Type B pancreatic cell (in vitro differentiated cells): ENCODE measurements at regions not wholly inside any gene's neighbourhood (a gene's known extent, or its start where the extent isn't known, plus 50 kb on each side); places are given as distances from the start of the nearest gene placed in this dataset.

Source experiments
- DNase-seq: peaks from one replicate; pipeline ENCODE4 v3.0.0; 2021; ENCODE audit warnings: mixed read lengths; ENCODE audit not compliant: unreplicated experiment; ENCODE audit errors: extremely low spot score
- H3K27ac Mint-ChIP-seq: 2 replicates; pipeline ENCODE4 v1.8.0; 2021; ENCODE audit warnings: mild to moderate bottlenecking, mixed read lengths
- H3K27me3 Mint-ChIP-seq: 2 replicates; pipeline ENCODE4 v1.8.0; 2021; ENCODE audit warnings: mixed read lengths
- H3K36me3 Mint-ChIP-seq: 2 replicates; pipeline ENCODE4 v1.8.0; 2021; ENCODE audit warnings: mixed read lengths
- H3K4me1 Mint-ChIP-seq: one replicate; pipeline ENCODE4 v1.8.0; 2021; ENCODE audit warnings: mixed read lengths; ENCODE audit not compliant: unreplicated experiment
- H3K4me3 Mint-ChIP-seq: 2 replicates; pipeline ENCODE4 v1.8.0; 2021; ENCODE audit warnings: mild to moderate bottlenecking, mixed read lengths
- H3K9me3 Mint-ChIP-seq: 2 replicates; pipeline ENCODE4 v1.8.0; 2021; ENCODE audit warnings: mixed read lengths
- TF ChIP-seq, protein P1 (sequence below): fragments of 200-600 bp; sonication (generic); conservative IDR thresholded peaks from 2 replicates; pipeline ENCODE4 v1.5.0; 2021; ENCODE audit warnings: antibody characterized with exemption, mild to moderate bottlenecking

DNA sequence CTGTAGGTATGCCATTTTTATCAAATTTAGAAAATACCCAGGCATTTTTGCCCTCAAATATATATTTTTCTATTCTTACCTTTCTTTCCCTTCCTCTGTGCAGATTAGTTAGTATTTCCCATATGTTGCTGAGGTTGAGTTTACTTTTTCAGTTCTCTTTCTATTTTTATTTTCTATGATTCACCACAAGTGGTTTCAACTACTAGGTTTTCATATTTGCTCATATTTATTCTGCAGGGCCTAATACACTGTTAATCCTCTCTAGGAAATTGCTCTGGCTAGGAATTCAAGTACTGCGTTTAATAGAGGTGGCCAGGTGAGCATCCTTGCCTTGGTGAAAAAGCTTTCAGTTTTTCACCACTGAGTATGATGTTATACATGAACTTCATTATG lies 1535.3 kb upstream of the PCDH10 start:
- Mint-ChIP-seq H3K4me3 (no peak overlapping the region), H3K9me3 (no peaks in the 10 kb centered on the region), H3K36me3 (no peaks in the 10 kb centered on the region), H3K27ac (no peak overlapping the region), H3K4me1 (no peaks in the 10 kb centered on the region), H3K27me3 (no peaks in the 10 kb centered on the region)
- DNase-seq, result no peak
- TF ChIP-seq, protein P1, sequence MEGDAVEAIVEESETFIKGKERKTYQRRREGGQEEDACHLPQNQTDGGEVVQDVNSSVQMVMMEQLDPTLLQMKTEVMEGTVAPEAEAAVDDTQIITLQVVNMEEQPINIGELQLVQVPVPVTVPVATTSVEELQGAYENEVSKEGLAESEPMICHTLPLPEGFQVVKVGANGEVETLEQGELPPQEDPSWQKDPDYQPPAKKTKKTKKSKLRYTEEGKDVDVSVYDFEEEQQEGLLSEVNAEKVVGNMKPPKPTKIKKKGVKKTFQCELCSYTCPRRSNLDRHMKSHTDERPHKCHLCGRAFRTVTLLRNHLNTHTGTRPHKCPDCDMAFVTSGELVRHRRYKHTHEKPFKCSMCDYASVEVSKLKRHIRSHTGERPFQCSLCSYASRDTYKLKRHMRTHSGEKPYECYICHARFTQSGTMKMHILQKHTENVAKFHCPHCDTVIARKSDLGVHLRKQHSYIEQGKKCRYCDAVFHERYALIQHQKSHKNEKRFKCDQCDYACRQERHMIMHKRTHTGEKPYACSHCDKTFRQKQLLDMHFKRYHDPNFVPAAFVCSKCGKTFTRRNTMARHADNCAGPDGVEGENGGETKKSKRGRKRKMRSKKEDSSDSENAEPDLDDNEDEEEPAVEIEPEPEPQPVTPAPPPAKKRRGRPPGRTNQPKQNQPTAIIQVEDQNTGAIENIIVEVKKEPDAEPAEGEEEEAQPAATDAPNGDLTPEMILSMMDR, result no peak

DNA sequence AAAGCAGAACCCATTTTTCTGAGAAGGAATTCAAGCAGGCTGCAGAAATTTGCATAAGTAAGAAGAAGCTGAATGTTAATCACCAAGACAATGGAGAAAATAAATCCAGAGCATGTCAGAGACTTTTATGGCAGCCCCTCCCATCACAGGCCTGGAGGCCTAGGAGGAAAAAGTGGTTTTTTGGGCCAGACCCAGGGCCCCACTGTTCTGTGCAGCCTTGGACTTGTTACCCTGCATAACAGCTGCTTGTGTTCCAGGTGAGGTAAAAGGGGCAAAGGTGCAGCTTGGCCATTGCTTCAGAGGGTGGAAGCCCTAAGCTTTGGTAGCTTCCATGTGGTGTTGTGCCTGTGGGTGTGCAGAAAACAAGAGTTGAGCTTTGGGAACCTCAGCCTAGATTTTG lies 1516.2 kb upstream of the PCDH10 start:
- H3K4me1 Mint-ChIP-seq, result no peaks in the 10 kb centered on the region
- no peak for DNase-seq
- no peaks in the 10 kb centered on the region for H3K27me3 Mint-ChIP-seq
- peaks cover 13% of the 10 kb centered on the region for H3K9me3 Mint-ChIP-seq
- TF ChIP-seq, protein P1, result no peak
- no peak overlapping the region for H3K27ac Mint-ChIP-seq
- H3K4me3 Mint-ChIP-seq, result no peak overlapping the region
- no peaks in the 10 kb centered on the region for H3K36me3 Mint-ChIP-seq

DNA sequence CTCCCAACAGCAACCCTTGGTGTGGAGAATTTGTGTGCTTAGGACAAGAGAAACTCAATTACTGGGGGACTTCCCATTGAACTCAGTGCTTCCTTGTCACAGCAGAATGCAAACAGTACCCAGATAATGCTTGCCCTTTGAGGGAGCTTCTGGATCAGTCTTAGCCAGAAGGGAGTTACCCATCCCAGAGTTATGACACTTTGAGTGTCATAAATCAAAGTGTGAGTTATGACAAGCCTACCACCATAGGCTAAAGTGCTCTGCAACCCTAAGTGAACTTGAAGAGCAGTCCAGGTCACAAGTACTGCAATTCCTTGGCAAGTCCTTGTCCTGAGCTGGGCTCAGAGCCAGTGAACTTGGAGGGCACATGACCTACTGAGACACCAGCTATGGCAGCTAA lies 1513.9 kb upstream of the PCDH10 start:
- Mint-ChIP-seq H3K27ac (no peak overlapping the region), H3K36me3 (no peaks in the 10 kb centered on the region), H3K4me3 (no peak overlapping the region), H3K4me1 (no peaks in the 10 kb centered on the region), H3K9me3 (peaks cover 13% of the 10 kb centered on the region), H3K27me3 (no peaks in the 10 kb centered on the region)
- DNase-seq, result no peak
- TF ChIP-seq, protein P1, result no peak

DNA sequence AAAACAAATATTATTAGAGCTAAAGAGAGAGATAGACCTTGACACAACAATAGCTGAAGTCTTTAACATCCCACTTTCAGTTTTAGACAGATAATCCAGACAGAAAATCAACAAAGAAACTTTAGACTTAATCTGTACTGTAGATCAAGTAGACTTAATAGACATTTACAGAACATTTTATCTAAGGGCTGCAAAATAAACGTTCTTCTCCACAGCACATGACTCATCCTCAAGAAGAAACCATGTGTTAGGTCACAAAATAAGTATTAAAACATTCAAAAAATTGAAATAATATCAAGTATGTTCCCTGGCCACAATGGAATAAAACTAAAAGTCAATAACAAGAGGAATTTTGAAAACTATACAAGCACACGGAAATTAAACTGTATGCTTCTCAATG lies 1510.3 kb upstream of the PCDH10 start:
- no peak overlapping the region for H3K4me3 Mint-ChIP-seq
- no peaks in the 10 kb centered on the region for H3K36me3 Mint-ChIP-seq
- H3K9me3 Mint-ChIP-seq, result peaks cover 6% of the 10 kb centered on the region
- no peaks in the 10 kb centered on the region for H3K4me1 Mint-ChIP-seq
- no peak for DNase-seq
- no peak overlapping the region for H3K27ac Mint-ChIP-seq
- TF ChIP-seq, protein P1, result no peak
- no peaks in the 10 kb centered on the region for H3K27me3 Mint-ChIP-seq

DNA sequence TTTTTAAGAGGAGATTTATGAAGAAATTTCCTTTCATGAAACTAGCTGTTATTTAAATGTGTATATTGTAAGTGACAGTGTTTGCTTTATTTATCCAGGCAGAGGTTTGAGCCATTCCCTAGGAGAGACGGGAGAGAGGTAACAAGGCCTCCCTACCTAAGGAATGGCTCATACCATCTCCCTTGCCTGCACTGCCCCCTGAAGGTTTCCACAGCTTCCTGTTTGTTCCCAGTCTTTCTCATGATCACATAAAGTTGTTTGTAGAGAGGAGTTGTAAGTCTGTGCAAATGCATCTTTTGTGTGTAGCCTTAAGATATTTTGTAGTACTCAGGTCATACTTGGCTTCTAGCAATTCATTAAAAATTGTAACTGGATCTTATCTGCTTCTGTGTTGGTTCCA lies 1504.5 kb upstream of the PCDH10 start:
- Mint-ChIP-seq H3K27me3 (no peaks in the 10 kb centered on the region), H3K9me3 (no peaks in the 10 kb centered on the region), H3K27ac (no peak overlapping the region), H3K4me1 (no peaks in the 10 kb centered on the region), H3K4me3 (no peak overlapping the region), H3K36me3 (no peaks in the 10 kb centered on the region)
- no peak for DNase-seq
- TF ChIP-seq, protein P1, result peak; percentile 58

DNA sequence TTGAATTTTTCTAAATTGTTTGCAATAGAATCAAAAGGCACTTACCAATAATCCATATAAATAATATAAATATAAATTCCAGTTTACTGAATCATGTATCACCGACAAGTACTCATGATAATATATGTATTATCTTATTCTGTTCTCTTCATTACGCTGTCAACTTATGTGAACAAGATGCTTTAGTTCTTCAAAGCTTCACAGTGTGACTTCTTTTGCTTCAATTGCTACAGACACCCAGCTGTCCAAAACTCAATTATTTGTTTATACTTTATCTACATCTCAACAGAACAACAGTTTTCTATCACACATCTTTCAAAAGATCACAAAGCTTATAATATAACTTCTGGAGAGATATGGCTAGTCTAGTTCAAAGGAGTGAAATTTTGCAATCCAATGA lies 1499.9 kb upstream of the PCDH10 start:
- Mint-ChIP-seq H3K4me1 (no peaks in the 10 kb centered on the region), H3K36me3 (no peaks in the 10 kb centered on the region)

More for the DNA sequence above, 1499.9 kb upstream of the PCDH10 start:
- H3K27me3 Mint-ChIP-seq, result no peaks in the 10 kb centered on the region
- no peak for DNase-seq
- no peaks in the 10 kb centered on the region for H3K9me3 Mint-ChIP-seq
- no peak overlapping the region for H3K27ac Mint-ChIP-seq
- no peak overlapping the region for H3K4me3 Mint-ChIP-seq
- TF ChIP-seq, protein P1, result no peak
